OCI-LY7 (cell line): ENCODE measurements at regions not wholly inside any gene's neighbourhood (a gene's known extent, or its start where the extent isn't known, plus 50 kb on each side); places are given as distances from the start of the nearest gene placed in this dataset.

Experiments used
- CTCF ChIP-seq: fragments of 200-600 bp; sonication (generic); conservative IDR thresholded peaks from 2 replicates; pipeline ENCODE4 v1.5.1; 2014; ENCODE audit warnings: mild to moderate bottlenecking, antibody characterized with exemption, low read length, moderate library complexity, mixed read lengths
- EZH2phosphoT487 ChIP-seq: fragments of 200-600 bp; sonication (generic); IDR thresholded peaks from 2 replicates; pipeline ENCODE4 v1.6.1; 2018; ENCODE audit warnings: low read depth, borderline replicate concordance, mild to moderate bottlenecking, mixed run types, antibody characterized with exemption, low read length, moderate library complexity, mixed read lengths

GRCh38 chr4:54818481-54818880, 160.7 kb downstream of the KIT start:
- TF ChIP-seq CTCF (no peak), EZH2phosphoT487 (no peak)
